ENCODE measurements at regions not wholly inside any gene's neighbourhood (a gene's known extent, or its start where the extent isn't known, plus 50 kb on each side); places are given as distances from the start of the nearest gene placed in this dataset.

- TF ChIP-seq CTCF (IDR thresholded peaks at IDR 0.05) (no peak), POLR2A (IDR thresholded peaks at IDR 0.05) (no peak), POLR2AphosphoS5 (IDR thresholded peaks at IDR 0.05) (no peak)
Observed at GRCh38 chr13:81406022-81406421, 1065.1 kb upstream of the SPRY2 start.
